Skin of body (tissue), 2 donors: ENCODE measurements at regions not wholly inside any gene's neighbourhood (a gene's known extent, or its start where the extent isn't known, plus 50 kb on each side); places are given as distances from the start of the nearest gene placed in this dataset. TPM values are rescaled to one million over a fixed set of nuclear protein-coding genes. Genes with fewer than 3 reads are reported as not detected.

Experiments
- DNase-seq: peaks from one replicate; lab custom pipeline; 2025; lab: John Stamatoyannopoulos, UW
- small RNA-seq: library from RNA; depleted of rRNA; stranded (forward); fragments of <200 nt; gene quantifications from one replicate; pipeline ENCODE3, GENCODE V24; 2014; ENCODE audit warnings: low replicate concordance

DNA sequence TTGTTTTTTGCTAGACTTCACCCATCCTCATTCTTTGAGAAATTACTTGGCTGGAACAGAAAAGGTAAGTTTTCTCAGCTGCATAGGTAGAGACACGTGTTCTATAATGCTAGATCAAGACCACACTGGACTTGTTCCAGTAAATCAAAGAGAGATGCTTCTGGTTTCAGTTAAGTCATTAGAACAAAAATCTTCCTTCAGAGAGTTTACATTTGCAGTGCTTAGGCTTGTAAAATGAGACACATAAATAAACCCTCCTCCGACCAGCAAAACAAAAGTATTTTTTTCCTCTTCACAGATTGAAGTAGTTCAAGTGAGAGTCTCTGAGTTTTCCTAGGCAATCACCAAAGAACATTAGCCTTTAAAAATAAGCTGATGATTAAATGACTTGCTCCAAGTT lies 87.3 kb upstream of the PROK2 start:
- DNase-seq, result peak; percentile 64

DNA sequence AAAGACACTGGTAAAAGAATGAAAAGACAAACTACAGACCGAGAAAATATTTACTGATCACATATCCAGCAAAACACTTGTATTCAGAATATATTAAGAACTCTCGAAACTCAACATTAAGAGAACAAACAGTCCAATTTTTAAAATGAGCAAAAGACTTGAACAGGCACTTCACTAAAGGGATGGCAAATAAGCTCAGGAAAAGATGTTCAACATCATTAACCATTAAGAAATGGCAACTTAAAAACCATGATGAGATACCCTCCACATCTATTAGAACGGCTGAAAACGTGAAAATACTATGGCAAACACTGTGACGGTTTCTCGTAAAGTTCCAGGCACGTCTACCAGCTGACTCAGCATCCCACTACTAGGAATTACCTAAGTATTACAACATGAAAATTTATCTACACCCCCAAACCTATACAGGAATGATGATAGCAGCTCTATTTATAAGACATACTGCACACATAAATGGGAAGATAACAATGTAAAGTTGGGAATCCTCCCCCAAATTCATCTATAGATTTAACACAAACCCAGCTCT lies 86.1 kb upstream of the PROK2 start:
- no peak for DNase-seq

DNA sequence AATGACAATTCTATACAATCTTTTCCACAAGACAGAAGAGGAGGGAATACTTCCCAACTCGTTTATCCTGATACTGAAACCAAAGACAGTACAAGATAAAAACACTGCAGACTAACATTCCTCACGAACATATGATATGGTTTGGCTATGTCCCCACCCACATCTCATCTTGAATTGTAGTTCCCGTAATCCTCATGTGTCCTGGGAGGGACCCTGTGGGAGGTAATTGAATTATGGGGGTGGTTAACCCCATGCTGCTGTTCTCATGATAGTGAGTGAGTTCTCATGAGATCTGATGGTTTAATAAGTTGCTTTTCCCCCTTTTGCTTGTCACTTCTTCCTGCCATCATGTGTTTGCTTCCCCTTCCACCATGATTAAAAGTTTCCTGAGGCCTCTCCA lies 83.9 kb upstream of the PROK2 start:
- no peak for DNase-seq

DNA sequence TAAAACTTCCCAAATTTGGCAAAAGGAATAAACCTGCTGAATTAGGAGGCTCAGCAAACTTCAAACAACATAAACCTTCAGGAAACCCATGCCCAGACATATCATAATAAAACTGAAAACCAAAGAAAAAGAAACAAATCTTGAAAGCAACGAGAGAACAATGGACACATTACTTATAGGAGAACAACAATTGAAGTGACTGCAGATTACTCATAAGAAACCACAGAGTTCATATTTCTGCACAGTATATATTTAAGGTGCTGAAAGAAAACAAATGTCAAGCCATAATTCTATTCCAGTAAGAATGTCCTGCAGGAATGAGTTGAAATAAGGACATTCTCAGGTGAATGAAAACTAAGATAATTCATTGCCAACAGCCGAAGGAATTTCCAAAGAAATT lies 80.8 kb upstream of the PROK2 start:
- DNase-seq, result no peak

DNA sequence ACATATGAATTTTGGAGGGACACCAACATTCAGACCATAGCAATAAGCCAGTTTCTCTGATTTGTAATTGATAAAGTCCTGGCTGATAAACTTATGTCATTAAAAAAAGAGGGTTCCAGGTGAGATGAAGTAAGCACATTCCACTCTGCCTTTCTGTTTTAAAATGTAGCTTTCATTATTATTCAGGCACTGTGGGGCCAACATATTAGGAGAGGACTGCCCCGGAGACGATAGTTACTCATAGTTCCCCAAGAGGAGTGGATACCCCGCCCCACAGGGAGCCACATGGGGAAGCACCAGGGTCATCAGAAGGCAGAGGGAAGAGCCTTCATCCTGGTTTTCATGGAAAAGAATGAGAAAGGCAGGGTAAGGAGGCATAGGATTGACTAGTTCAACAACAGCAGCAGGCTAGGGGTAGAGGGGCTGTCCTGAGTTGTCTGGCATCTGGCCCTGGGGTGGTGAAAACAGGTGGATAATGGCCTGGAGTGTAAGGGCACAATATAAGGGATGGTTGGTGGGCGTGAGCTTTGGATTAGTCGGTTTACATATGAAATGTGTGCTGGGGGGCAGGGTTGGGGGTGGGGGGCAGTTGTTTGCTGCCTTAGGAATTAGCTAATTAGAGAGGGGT lies 78.7 kb upstream of the PROK2 start:
- DNase-seq, result no peak

DNA sequence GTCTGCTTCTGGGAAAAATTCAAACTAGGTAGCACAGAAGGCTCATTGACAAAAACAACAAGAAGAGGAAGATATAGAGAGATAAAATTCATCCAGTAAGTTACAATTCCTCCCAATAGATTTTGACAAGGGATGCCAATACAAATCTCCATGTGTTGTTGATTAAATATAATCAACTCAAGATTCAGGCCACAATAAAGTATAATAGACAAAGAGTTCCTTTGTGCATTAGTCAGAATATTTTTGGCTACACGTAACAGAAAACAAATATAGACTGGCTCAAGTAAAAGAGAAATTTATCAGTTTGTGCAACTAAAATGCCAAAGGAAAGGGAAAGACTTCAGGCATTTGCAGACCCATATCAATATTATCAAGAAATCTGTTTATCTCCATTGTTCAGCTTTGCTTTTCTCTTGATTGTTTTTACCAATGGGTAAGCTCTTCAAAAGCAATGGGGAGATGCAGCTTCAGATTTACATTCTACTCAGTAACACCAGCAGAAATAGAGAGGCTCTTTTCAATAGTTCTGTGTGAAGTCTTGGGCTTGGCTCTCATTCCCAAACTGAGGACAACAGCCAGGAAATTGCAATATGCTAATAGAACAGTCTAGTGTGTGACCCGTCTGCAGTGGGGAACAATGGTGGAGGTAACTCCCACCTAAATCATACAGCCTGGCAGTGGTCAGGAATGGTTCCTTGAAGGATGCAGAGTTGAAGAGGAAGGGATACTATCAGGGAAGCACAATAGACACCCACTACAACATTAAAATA lies 77.6 kb upstream of the PROK2 start:
- DNase-seq, result peak; percentile 80

DNA sequence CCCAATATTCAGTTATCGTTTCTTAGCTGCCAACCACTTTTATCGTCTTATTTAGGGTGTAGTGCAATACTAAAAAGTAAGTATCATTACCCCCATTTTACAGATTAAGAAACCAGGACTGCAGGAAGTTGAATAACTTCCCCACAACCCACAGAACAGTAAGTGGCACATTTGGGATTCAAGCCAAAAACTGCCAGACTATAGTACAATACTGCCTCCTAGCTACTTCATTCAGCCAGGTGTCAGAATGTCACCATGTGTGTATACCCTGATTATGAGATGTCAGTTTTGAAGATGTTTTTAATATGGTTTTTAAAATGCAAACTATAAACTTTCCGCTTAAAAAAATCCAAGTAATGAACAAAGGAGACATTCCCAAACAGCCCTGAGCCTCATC lies 74.2 kb upstream of the PROK2 start:
- peak; percentile 17 for DNase-seq

DNA sequence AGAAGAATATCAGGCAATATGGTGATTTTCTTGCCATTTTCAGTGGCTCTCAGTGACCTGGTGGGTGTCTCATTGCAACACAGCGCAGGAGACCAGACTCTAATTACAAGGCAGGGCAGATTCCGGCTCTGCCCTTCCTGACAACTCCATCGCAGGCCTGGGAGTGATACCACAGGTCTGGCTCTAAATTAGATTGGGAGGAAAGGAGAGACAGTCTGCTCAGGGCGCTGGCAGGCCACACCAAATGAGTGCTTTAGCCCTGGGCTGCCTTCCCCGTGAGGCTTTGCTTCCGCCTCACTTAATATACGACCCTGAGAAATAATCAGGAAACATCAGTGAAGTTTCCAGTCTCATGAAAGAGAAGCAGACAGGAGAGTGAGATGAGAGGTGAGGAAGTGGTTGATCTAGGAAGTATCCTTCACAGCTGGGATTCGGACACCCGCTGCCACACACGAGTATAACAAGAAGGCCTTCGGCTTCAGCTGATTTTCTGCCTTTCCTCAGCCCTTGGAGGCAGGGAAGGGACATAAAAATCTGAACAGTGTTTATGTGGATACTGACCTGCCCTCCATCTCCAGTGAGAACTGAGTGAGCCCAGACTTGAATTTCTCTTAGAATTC lies 73.7 kb upstream of the PROK2 start:
- DNase-seq, result no peak

DNA sequence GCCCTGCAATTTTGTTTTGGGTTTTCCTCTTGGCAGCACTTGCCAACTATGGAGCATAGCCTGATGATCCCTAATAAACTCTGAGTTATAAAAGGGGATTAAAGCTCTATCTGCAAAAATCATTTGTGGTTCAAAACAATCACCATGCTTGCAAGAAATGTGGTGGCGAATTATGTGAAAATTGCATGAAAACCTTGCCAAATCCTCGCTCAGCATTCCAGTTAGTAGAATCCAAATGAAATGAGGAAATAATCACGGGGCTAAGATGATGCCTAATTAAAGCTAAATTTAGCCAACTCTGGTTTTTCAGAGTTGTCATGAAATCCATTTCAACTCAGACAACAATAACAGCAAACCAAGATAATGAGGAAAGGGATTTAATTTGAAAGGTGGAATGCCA lies 73.0 kb upstream of the PROK2 start:
- DNase-seq, result peak; percentile 86

DNA sequence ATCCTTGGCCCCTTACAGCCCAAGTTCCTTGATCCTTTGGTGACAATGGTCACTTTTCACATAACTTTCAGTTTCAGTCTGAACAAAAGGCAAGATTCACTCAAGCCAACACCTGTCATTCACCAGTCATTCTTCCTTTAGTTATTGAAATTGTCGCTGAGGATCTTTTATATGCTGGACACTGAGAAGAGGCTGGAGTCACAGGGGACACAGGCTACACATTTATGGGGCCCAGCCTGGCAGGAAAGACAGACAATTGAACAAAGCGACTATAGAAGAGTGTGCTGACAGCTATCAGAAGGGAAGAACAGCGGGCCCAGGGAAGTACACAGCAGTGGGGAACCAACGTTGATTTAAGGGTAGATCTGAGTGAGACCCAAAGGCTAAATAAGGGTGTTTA lies 69.8 kb upstream of the PROK2 start:
- no peak for DNase-seq

DNA sequence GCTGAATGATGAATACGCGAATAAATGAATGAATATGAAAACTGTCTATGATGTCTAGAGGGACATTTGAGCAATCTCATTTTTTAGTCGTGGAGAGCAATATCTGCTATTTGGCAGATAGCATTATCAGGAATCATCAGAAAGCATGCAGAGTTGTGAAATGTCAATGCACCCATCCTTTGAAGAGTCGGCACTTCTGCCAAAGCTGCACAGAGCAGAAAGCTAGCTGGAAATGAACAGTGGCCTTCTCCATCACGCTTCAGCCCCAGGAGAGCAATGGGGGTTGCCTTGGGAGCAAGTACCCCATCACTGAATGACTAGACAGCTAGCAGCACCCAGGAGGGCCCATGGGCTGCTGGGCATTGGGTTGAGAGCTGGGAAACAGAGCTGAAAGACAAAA lies 69.1 kb upstream of the PROK2 start:
- no peak for DNase-seq

DNA sequence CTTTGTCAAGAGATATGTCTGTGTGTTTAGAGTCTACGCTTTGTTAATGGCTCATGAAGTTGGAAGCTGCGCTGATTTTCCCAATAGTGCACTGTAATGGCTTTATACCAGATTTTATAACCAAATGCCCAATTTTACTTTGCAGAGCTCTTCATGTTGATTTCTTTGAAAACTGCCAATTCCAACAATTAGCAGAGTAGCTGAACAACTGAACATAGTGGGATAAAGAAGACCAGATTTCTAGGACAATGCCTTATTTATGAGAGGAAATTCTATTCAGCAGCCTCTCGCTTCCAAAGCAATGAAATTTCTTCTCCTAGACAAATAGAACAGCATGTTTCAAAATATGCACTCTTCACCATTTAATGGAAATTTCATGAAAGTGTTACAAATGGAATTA lies 66.9 kb upstream of the PROK2 start:
- DNase-seq, result no peak

DNA sequence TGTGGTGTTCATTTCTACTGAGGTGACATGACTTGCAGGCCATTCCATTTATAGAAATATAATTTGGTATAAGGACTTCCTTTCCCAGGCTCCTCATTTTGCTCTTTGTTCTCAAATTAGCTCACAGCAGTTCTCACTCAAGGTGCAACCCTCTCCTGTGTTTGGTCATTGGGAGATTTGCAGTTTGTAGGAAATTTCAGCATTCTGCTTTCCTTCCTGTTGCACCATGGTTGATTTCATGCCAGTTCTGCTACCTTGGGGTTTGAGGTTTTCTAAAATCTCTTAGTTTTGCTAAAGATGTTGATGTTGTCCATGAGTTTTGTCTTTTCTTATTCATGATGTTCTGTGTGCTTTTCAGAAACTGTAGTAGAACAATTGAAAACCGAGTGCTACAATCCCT lies 65.7 kb upstream of the PROK2 start:
- DNase-seq, result no peak

DNA sequence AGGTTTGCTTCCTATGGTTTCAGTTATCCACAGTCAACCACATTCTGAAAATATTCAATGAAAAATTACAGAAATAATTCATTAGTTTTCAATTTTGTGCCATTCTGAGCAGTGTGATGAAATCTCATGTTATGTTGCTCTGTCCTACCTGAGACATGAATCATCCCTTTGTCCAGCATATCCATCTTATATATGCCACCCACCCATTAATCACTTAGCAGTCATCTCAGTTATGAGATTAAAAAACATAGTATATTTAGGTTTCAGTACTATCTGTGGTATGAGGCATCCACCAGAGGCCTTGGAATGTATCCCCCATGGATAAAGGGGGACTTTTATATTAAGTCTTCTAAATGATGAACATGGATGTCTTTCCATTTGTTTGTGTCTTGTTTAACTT lies 64.7 kb upstream of the PROK2 start:
- no peak for DNase-seq

DNA sequence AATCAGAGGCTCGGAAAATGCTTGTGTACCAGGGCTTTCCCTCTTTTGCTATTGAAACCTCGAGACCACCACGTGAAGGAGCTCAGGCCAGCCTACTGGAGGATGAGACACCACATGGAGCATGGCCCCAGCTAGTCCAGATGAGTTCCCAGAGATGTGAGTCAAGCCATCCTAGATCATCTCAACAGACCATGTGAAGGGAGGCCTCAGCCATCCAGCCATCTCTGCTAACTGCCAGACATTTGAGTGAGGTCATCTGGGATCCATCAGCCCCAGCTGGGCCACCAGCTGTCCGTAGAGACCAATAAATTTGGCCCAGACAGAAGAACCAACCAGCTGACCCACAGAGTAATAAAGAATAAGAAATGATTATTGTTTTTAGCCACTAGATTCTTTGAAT lies 62.8 kb upstream of the PROK2 start:
- DNase-seq, result no peak

DNA sequence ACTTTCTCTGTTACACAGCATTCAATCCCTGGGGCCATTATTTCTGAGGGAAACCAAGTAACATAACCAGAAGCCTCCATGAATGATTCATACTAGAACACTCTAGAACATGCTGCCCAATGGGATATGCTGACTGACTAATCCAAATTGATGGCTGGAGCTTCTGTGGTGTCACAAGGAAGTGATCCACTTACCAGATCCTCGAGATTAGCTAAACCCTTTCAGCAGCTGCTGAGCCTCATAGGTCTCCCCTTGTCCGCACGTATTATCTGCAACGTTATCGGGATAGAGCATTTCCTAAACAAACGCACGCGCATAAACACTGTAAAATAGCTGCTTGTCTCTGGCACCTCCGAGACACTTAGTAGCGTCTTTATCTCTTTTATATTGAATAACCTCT lies 61.2 kb upstream of the PROK2 start:
- no peak for DNase-seq

DNA sequence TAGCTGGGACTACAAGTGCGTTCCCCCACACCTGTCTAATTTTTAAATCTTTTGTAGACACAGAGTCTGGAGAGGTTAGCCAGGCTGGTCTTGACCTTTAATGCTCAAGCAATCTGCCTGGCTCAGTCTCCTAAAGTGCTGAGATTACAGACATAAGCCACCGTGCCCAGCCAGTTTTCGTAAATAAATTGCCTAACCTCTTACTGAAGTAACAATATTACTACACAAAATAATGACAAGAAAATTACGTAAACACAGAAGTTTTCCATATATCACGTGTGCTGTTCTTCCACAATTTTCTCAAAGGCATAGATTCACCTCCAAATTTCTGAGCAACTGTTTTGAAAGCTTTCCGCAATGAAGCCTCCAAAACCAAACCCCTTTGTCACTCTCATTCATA lies 58.1 kb upstream of the PROK2 start:
- DNase-seq, result no peak

DNA sequence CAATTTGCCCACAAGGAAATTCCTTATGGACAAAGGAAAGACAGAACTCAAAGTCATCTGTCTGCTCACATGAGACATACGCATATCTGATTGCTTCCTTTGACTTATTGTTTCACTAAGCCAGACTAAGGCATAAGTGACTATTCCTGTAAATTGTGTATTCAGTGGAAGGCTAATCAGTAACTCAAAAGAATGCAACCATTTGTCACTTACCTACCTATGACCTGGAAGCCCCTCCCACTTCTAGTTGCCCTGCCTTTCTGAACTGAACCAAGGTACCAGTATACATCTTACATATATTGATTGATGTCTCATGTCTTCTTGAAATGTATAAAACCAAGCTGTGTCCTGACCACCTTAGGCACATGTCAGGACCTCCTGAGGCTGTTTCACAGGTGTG lies 53.5 kb upstream of the PROK2 start:
- DNase-seq, result no peak

Small RNA genes lying in the stretch of these regions (small RNA-seq; reads per million reads assigned to genes)
- not detected for gene AC104435.1
- not detected for gene AC105265.1
- gene RNA5SP136, result not detected
- gene RNU1-62P, result not detected
- not detected for gene UBE2Q2P9
